GM12878 (cell line): ENCODE measurements at regions not wholly inside any gene's neighbourhood (a gene's known extent, or its start where the extent isn't known, plus 50 kb on each side); places are given as distances from the start of the nearest gene placed in this dataset.

Source experiments
- ATAC-seq: fragments of 200-7000 bp; cut with Tn5 transposase; 3 replicates; pipeline ENCODE4 v1.9.1; 2020; ENCODE audit warnings: mild to moderate bottlenecking, moderate library complexity
- BruUV-seq: library from RNA; stranded (reverse); fragments of 400-500 nt; replicated peaks from 2 replicates; lab custom pipeline; 2021; lab: Mats Ljungman, UMichigan
- CTCF ChIA-PET: fragments of 300-600 bp; sonication (Branson Sonifier 250); formaldehyde crosslinking; extraction: SDS; loops from one replicate; lab custom pipeline; 2021; ENCODE audit warnings: inconsistent platforms; lab: Yijun Ruan, JAX
- POLR2A ChIA-PET: fragments of 350-600 bp; formaldehyde crosslinking; extraction: SDS; loops from one replicate; lab custom pipeline; 2021; ENCODE audit warnings: inconsistent platforms; lab: Charles Lee
- RAD21 ChIA-PET: fragments of 300-600 bp; sonication (Branson Sonifier 250); formaldehyde crosslinking; loops from one replicate; lab custom pipeline; 2023; ENCODE audit warnings: antibody characterized with exemption; ENCODE audit not compliant: unreplicated experiment; lab: Charles Lee
- SMC1A ChIA-PET: fragments of 300-600 bp; sonication (Branson Sonifier 250); formaldehyde crosslinking; loops from one replicate; lab custom pipeline; 2023; ENCODE audit not compliant: unreplicated experiment, uncharacterized antibody; lab: Charles Lee
- DNase-seq: peaks from one replicate; pipeline ENCODE4 v3.0.0-alpha.2; 2011; ENCODE audit warnings: low read depth, low spot score
- FAIRE-seq: peaks from 3 replicates; lab custom pipeline; 2011; peaks lifted over from hg19 to GRCh38; lab: Jason Lieb, UNC
- H2AFZ ChIP-seq: 2 replicates; pipeline ENCODE4 v1.6.0; 2011; ENCODE audit warnings: low read depth, low read length, control low read depth; ENCODE audit not compliant: control insufficient read depth
- H3K27ac ChIP-seq: 2 replicates; pipeline ENCODE4 v1.5.1; 2011; ENCODE audit warnings: control low read depth; ENCODE audit not compliant: control insufficient read depth, insufficient read depth
- H3K27me3 ChIP-seq, 2 experiments: replicated peaks in 1 of 2; 2 replicates each; pipeline versions ENCODE4 v1.6.0 to v1.6.1; 2011; ENCODE audit warnings: low read length in 1 of 2; ENCODE audit not compliant: control insufficient read depth in 2 of 2, insufficient read depth in 2 of 2
- H3K36me3 ChIP-seq, 2 experiments: 2 replicates each; pipeline ENCODE4 v1.5.1; 2011; ENCODE audit warnings: low read length in 1 of 2; ENCODE audit not compliant: control insufficient read depth in 2 of 2, insufficient read depth in 2 of 2
- H3K4me1 ChIP-seq: 2 replicates; pipeline ENCODE4 v1.6.1; 2011; ENCODE audit warnings: mild to moderate bottlenecking, low read length, moderate library complexity, mixed read lengths; ENCODE audit not compliant: control insufficient read depth, insufficient read depth
- H3K4me2 ChIP-seq: 2 replicates; pipeline ENCODE4 v1.6.0; 2011; ENCODE audit warnings: control low read depth; ENCODE audit not compliant: control insufficient read depth, insufficient read depth
- H3K4me3 ChIP-seq: fragments of 200-600 bp; sonication (generic); 2 replicates; pipeline ENCODE4 v1.5.1; 2016
- H3K79me2 ChIP-seq: 2 replicates; pipeline ENCODE4 v1.6.0; 2011; ENCODE audit warnings: low read length; ENCODE audit not compliant: control insufficient read depth, insufficient read depth
- H3K9ac ChIP-seq: 2 replicates; pipeline ENCODE4 v1.8.0; 2011; ENCODE audit warnings: low read length, control low read depth, mixed read lengths; ENCODE audit not compliant: control insufficient read depth, insufficient read depth
- H3K9me3 ChIP-seq: replicated peaks from 3 replicates; pipeline ENCODE4 v1.5.1; 2011; ENCODE audit warnings: mild to moderate bottlenecking, low read length; ENCODE audit not compliant: control insufficient read depth, insufficient read depth
- H4K20me1 ChIP-seq: 2 replicates; pipeline ENCODE4 v1.6.0; 2011; ENCODE audit not compliant: control insufficient read depth, insufficient read depth
- CTCF ChIP-seq, 3 experiments: IDR thresholded peaks in 2 of 3; conservative IDR thresholded peaks in 1 of 3; 2 replicates each; pipeline ENCODE4 v1.5.1; 2011; ENCODE audit warnings: low read depth in 3 of 3, low read length in 3 of 3, mild to moderate bottlenecking in 3 of 3, control low read depth in 2 of 3, moderate library complexity in 2 of 3, inconsistent platforms in 1 of 3, mixed read lengths in 1 of 3; ENCODE audit not compliant: control insufficient read depth in 2 of 3, insufficient read depth in 1 of 3; ENCODE audit errors: extremely low read depth in 1 of 3
- IRF4 ChIP-seq: IDR thresholded peaks from 2 replicates; pipeline ENCODE4 v1.6.1; 2011; ENCODE audit warnings: low read depth, low read length
- NRF1 ChIP-seq: conservative IDR thresholded peaks from 2 replicates; pipeline ENCODE4 v1.6.1; 2011; ENCODE audit warnings: mild to moderate bottlenecking, low read depth, low read length, improper control_type of control experiment
- RELA ChIP-seq: fragments of 450-650 bp; IDR thresholded peaks from 2 replicates; pipeline ENCODE4 v1.8.0; 2014; ENCODE audit warnings: borderline replicate concordance; ENCODE audit not compliant: partially characterized antibody
- REST ChIP-seq: IDR thresholded peaks from 2 replicates; pipeline ENCODE4 v1.6.1; 2012; ENCODE audit warnings: mild to moderate bottlenecking, low read depth, low read length
- SP1 ChIP-seq: IDR thresholded peaks from one replicate; pipeline ENCODE4 v1.6.1; 2011; ENCODE audit warnings: low read depth, low read length
- STAT1 ChIP-seq: fragments of 450-650 bp; conservative IDR thresholded peaks from 2 replicates; pipeline ENCODE4 v1.6.1; 2014; ENCODE audit warnings: antibody characterized with exemption, mild to moderate bottlenecking
- TCF12 ChIP-seq: IDR thresholded peaks from 2 replicates; pipeline ENCODE4 v1.6.1; 2011; ENCODE audit warnings: low read depth, mild to moderate bottlenecking, low read length
- ZNF207 ChIP-seq: fragments of 450-650 bp; IDR thresholded peaks from 2 replicates; pipeline ENCODE4 v1.6.1; 2014; ENCODE audit warnings: antibody characterized with exemption, mild to moderate bottlenecking, borderline replicate concordance
- ZNF687 ChIP-seq: fragments of 450-650 bp; IDR thresholded peaks from 2 replicates; pipeline ENCODE4 v1.6.1; 2017; ENCODE audit warnings: mild to moderate bottlenecking, moderate library complexity
- WGBS: methylation state at CpG from one replicate; pipeline ENCODE4 v1.1.6; 2016; ENCODE audit warnings: low lambda C conversion rate; ENCODE audit not compliant: insufficient replicate concordance, insufficient coverage; ENCODE audit errors: missing lambda C conversion rate; 5-methylcytosine and 5-hydroxymethylcytosine counted together
- in situ Hi-C: fragments of 300-500 bp; cut with MboI; formaldehyde crosslinking; loops from 9 replicates; pipeline ENCODE4 v1.14.3; 2018; ENCODE audit warnings: mixed read lengths
- intact Hi-C: fragments of 100-400 bp; cut with micrococcal nuclease; formaldehyde crosslinking; loops from one replicate; pipeline ENCODE4 v1.14.2; 2022; ENCODE audit not compliant: unreplicated experiment

GRCh38 chr12:16927259-16927658 lies 321.3 kb upstream of the LMO3 start:
- RAD21 ChIA-PET: no interaction called here
- H3K4me2 ChIP-seq: no peak overlapping the region
- H3K79me2 ChIP-seq: no peaks in the 10 kb centered on the region
- no peaks in the 10 kb centered on the region for H3K4me1 ChIP-seq
- no peaks in the 10 kb centered on the region for H3K9me3 ChIP-seq
- CTCF ChIA-PET: interaction anchor here (1.4 kb wide), 1 partner anchor 12 kb away, joined by 4 read pairs; no protein-coding TSS in a partner anchor
- no peak for ATAC-seq
- H3K27ac ChIP-seq: no peak overlapping the region
- H3K36me3 ChIP-seq: no peaks in the 10 kb centered on the region
- no peak overlapping the region for H3K9ac ChIP-seq
- POLR2A ChIA-PET: no interaction called here
- no peak for FAIRE-seq
- no peak overlapping the region for H2AFZ ChIP-seq
- in situ Hi-C loops (loop anchor here (25.0 kb wide), 1 partner anchor 1060 kb away; no protein-coding TSS in a partner anchor), intact Hi-C loops (no loop called here)
- H4K20me1 ChIP-seq: no peaks in the 10 kb centered on the region
- H3K4me3 ChIP-seq: no peak overlapping the region
- WGBS: 44% methylated on average over 2 of the region's 2 CpGs
- DNase-seq: no peak
- no TSS peak for BruUV-seq
- no peaks in the 10 kb centered on the region for H3K27me3 ChIP-seq
- SMC1A ChIA-PET: interaction anchor here (0.7 to 0.9 kb wide), 4 partner anchors 10 to 45 kb away, joined by 3 to 4 read pairs (median 3); no protein-coding TSS in a partner anchor
- TF ChIP-seq ZNF687: no peak
- no peak for TF ChIP-seq CTCF (IDR thresholded peaks at IDR 0.05 in 2 of 3, conservative IDR thresholded peaks at IDR 0.05 in 1 of 3; ENCODE audit: control insufficient read depth in 2 of 3, extremely low read depth in 1 of 3, insufficient read depth in 1 of 3, low read depth in 3 of 3, low read length in 3 of 3)
- no peak for TF ChIP-seq STAT1
- TF ChIP-seq RELA: no peak
- TF ChIP-seq NRF1: no peak
- no peak for TF ChIP-seq ZNF207
- no peak for TF ChIP-seq IRF4
- TF ChIP-seq TCF12: no peak
- no peak for TF ChIP-seq SP1
- no peak for TF ChIP-seq REST
- TF ChIP-seq, all 136 proteins: peak for 0
